ENCODE measurements at regions not wholly inside any gene's neighbourhood (a gene's known extent, or its start where the extent isn't known, plus 50 kb on each side); places are given as distances from the start of the nearest gene placed in this dataset.

DNA sequence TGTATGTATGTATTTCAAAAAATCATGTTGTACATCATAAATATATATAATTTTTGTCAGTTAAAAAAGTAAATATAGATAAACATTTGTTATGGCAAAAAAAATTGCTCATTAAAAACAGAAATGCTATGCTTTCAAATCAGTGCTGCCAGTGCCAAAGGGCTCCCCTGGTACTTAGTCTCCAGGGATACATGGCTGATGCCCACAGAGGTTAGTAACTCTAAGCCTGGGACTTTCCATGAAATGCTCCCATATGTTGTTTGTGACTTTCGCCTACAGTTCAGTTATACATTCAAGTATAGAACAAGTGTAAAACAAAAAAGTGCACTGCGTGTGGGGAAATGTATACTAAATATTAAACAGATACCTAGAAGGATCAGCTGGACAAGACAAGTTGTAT, 104.0 kb downstream of the TENT5A start:
- TF ChIP-seq, protein P1, sequence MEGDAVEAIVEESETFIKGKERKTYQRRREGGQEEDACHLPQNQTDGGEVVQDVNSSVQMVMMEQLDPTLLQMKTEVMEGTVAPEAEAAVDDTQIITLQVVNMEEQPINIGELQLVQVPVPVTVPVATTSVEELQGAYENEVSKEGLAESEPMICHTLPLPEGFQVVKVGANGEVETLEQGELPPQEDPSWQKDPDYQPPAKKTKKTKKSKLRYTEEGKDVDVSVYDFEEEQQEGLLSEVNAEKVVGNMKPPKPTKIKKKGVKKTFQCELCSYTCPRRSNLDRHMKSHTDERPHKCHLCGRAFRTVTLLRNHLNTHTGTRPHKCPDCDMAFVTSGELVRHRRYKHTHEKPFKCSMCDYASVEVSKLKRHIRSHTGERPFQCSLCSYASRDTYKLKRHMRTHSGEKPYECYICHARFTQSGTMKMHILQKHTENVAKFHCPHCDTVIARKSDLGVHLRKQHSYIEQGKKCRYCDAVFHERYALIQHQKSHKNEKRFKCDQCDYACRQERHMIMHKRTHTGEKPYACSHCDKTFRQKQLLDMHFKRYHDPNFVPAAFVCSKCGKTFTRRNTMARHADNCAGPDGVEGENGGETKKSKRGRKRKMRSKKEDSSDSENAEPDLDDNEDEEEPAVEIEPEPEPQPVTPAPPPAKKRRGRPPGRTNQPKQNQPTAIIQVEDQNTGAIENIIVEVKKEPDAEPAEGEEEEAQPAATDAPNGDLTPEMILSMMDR (IDR thresholded peaks at IDR 0.05; ENCODE audit: low read depth, low read length, poor library complexity, severe bottlenecking): no peak
- no peak for TF ChIP-seq EZH2phosphoT487 (IDR thresholded peaks at IDR 0.05; ENCODE audit: borderline replicate concordance, low read length)

Measured in DOHH2 (cell line).